Endothelial cell of umbilical vein (primary cell): ENCODE measurements at regions not wholly inside any gene's neighbourhood (a gene's known extent, or its start where the extent isn't known, plus 50 kb on each side); places are given as distances from the start of the nearest gene placed in this dataset.

ENCODE experiments used
- BruUV-seq: library from RNA; stranded (reverse); fragments of 400-500 nt; replicated peaks from 2 replicates; lab custom pipeline; 2021; lab: Mats Ljungman, UMichigan
- CTCF ChIA-PET: fragments of 300-600, 350-600 bp; sonication (Branson Sonifier 250); formaldehyde crosslinking; loops from one replicate; lab custom pipeline; 2021; ENCODE audit warnings: antibody characterized with exemption, inconsistent platforms; lab: Charles Lee
- POLR2A ChIA-PET: fragments of 300-600, 350-600 bp; sonication (Branson Sonifier 250); formaldehyde crosslinking; loops from one replicate; lab custom pipeline; 2021; ENCODE audit warnings: antibody characterized with exemption, inconsistent platforms; lab: Charles Lee
- DNase-seq: peaks from one replicate; pipeline ENCODE4 v3.0.0-alpha.2; 2011; ENCODE audit warnings: low read depth, low spot score
- FAIRE-seq: peaks from 2 replicates; lab custom pipeline; 2011; peaks lifted over from hg19 to GRCh38; lab: Jason Lieb, UNC
- H2AFZ ChIP-seq: 2 replicates; pipeline ENCODE4 v1.6.0; 2012; ENCODE audit warnings: low read depth, low read length, control low read depth, inconsistent platforms
- H3K27ac ChIP-seq: 2 replicates; pipeline ENCODE4 v1.5.1; 2011; ENCODE audit warnings: low read depth, mild to moderate bottlenecking, control low read depth, low read length, moderate library complexity; ENCODE audit not compliant: insufficient read depth
- H3K27me3 ChIP-seq, 2 experiments: 2 replicates each; pipeline versions ENCODE4 v1.6.0 to v1.6.1; 2011; ENCODE audit warnings: low read length in 2 of 2, mixed read lengths in 1 of 2; ENCODE audit not compliant: control insufficient read depth in 2 of 2, insufficient read depth in 2 of 2
- H3K36me3 ChIP-seq, 2 experiments: 2 replicates in 1 of 2; 3 replicates in 1 of 2; pipeline ENCODE4 v1.5.1; 2011; ENCODE audit warnings: low read length in 2 of 2, mild to moderate bottlenecking in 1 of 2, moderate library complexity in 1 of 2; ENCODE audit not compliant: control insufficient read depth in 2 of 2, insufficient read depth in 2 of 2; ENCODE audit errors: extremely low read depth in 1 of 2
- H3K4me1 ChIP-seq: 3 replicates; pipeline ENCODE4 v1.5.1; 2011; ENCODE audit warnings: mild to moderate bottlenecking, low read length; ENCODE audit not compliant: control insufficient read depth, insufficient read depth; ENCODE audit errors: extremely low read depth
- H3K4me2 ChIP-seq: 2 replicates; pipeline ENCODE4 v1.6.1; 2011; ENCODE audit warnings: low read length, control low read depth, mixed read lengths; ENCODE audit not compliant: insufficient read depth
- H3K4me3 ChIP-seq, 3 experiments: fragments of 200-600 bp in 1 of 3; sonication (generic), shearing (Covaris generic) in 1 of 3; replicated peaks in 1 of 3; 2 replicates each; pipeline ENCODE4 v1.5.1; 2011 to 2016; ENCODE audit warnings: control low read depth in 3 of 3, low read length in 3 of 3, mild to moderate bottlenecking in 2 of 3, inconsistent platforms in 1 of 3, low read depth in 1 of 3, moderate library complexity in 1 of 3; ENCODE audit not compliant: insufficient read depth in 1 of 3
- H3K79me2 ChIP-seq: 2 replicates; pipeline ENCODE4 v1.6.0; 2012; ENCODE audit warnings: low read length, inconsistent platforms; ENCODE audit not compliant: control insufficient read depth, insufficient read depth
- H3K9ac ChIP-seq: replicated peaks from 2 replicates; pipeline ENCODE3; 2011; ENCODE audit warnings: low read length, control low read depth; ENCODE audit not compliant: insufficient read depth; ENCODE audit errors: extremely low read depth
- H3K9me1 ChIP-seq: replicated peaks from 3 replicates; pipeline ENCODE4 v1.6.0; 2011; ENCODE audit warnings: mild to moderate bottlenecking, low read length; ENCODE audit not compliant: control insufficient read depth, insufficient read depth; ENCODE audit errors: extremely low read depth
- H3K9me3 ChIP-seq: replicated peaks from 2 replicates; pipeline ENCODE4 v1.5.1; 2012; ENCODE audit warnings: low read length, inconsistent platforms; ENCODE audit not compliant: control insufficient read depth, insufficient read depth
- H4K20me1 ChIP-seq: replicated peaks from 2 replicates; pipeline ENCODE3; 2011; ENCODE audit warnings: mild to moderate bottlenecking, low read length; ENCODE audit not compliant: control insufficient read depth, insufficient read depth; ENCODE audit errors: extremely low read depth
- FOS ChIP-seq: IDR thresholded peaks from 2 replicates; pipeline ENCODE4 v1.6.1; 2011; ENCODE audit warnings: mild to moderate bottlenecking, low read length, moderate library complexity, borderline replicate concordance; ENCODE audit not compliant: insufficient read depth
- GATA2 ChIP-seq: IDR thresholded peaks from 2 replicates; pipeline ENCODE4 v1.7.0; 2011; ENCODE audit warnings: low read depth, mild to moderate bottlenecking, moderate library complexity, mixed read lengths, low read length; ENCODE audit not compliant: insufficient read length, insufficient read depth
- JUN ChIP-seq: IDR thresholded peaks from 2 replicates; pipeline ENCODE4 v1.6.1; 2011; ENCODE audit warnings: borderline replicate concordance, low read depth; ENCODE audit not compliant: insufficient read length, insufficient read depth
- MYC ChIP-seq: IDR thresholded peaks from one replicate; pipeline ENCODE4 v1.6.1; 2011; ENCODE audit warnings: mild to moderate bottlenecking, low read depth, low read length
- POLR2A ChIP-seq: IDR thresholded peaks from 2 replicates; pipeline ENCODE4 v1.6.1; 2012; ENCODE audit warnings: low read depth, mild to moderate bottlenecking, control low read depth, low read length
- dilution Hi-C: fragments of 300-500 bp; cut with MboI; formaldehyde crosslinking; loops from one replicate; pipeline ENCODE4 v1.15.0; 2019; ENCODE audit warnings: low sequenced_read_pairs; ENCODE audit not compliant: extremely low pct_ligation_motif_present
- intact Hi-C: fragments of 100-400 bp; cut with micrococcal nuclease; formaldehyde crosslinking; loops from one replicate; pipeline ENCODE4 v1.10.0; 2022
- TF ChIP-seq, protein P1 (sequence below): IDR thresholded peaks from 2 replicates; pipeline ENCODE4 v1.6.1; 2011; ENCODE audit not compliant: insufficient read depth, insufficient read length
- TF ChIP-seq, protein P2 (sequence below), 2 donors: IDR thresholded peaks; 1 replicate in 1 of 2; 2 replicates in 1 of 2; pipeline ENCODE4 v1.5.1; 2011; ENCODE audit warnings: low read length in 2 of 2, mild to moderate bottlenecking in 2 of 2, moderate library complexity in 2 of 2, control low read depth in 1 of 2, inconsistent platforms in 1 of 2, low read depth in 1 of 2; ENCODE audit not compliant: insufficient read depth in 1 of 2; ENCODE audit errors: extremely low read depth in 1 of 2

DNA sequence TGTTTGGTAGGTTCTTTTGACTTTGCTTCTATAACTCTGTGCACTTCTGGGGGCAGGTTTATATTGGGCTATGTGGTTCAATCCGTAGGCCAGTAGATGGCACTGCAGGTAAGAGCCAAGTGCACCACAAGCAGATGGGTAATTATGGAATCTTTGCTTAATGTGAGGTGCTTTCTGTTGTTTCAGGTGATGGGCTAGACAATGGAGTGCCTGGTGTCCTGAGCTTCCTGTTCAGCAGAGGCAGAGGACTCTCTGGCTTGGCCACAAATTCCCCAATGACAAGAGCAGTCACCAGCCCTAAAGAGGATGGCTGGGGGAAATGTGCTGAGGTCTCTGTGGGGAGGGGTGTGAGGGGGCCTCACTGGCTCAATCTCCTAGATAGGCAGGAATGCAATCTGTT lies 455.0 kb downstream of the CCSER2 start:
- ChIA-PET CTCF (no interaction called here), POLR2A (no interaction called here)
- no peak overlapping the region for H3K4me2 ChIP-seq
- dilution Hi-C loops (no loop called here), intact Hi-C loops (loop anchor here (1.0 kb wide), 1 partner anchor 1594 kb away; no protein-coding TSS in a partner anchor)
- no peaks in the 10 kb centered on the region for H3K27me3 ChIP-seq
- no peak overlapping the region for H3K4me3 ChIP-seq
- BruUV-seq, result no TSS peak
- no peak overlapping the region for H3K9ac ChIP-seq
- no peaks in the 10 kb centered on the region for H3K9me3 ChIP-seq
- DNase-seq (peak; percentile 14), FAIRE-seq (no peak)
- TF ChIP-seq GATA2 (no peak), POLR2A (no peak), MYC (no peak), JUN (no peak), FOS (no peak)
- TF ChIP-seq, protein P1, sequence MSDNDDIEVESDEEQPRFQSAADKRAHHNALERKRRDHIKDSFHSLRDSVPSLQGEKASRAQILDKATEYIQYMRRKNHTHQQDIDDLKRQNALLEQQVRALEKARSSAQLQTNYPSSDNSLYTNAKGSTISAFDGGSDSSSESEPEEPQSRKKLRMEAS, result no peak
- TF ChIP-seq, protein P2, sequence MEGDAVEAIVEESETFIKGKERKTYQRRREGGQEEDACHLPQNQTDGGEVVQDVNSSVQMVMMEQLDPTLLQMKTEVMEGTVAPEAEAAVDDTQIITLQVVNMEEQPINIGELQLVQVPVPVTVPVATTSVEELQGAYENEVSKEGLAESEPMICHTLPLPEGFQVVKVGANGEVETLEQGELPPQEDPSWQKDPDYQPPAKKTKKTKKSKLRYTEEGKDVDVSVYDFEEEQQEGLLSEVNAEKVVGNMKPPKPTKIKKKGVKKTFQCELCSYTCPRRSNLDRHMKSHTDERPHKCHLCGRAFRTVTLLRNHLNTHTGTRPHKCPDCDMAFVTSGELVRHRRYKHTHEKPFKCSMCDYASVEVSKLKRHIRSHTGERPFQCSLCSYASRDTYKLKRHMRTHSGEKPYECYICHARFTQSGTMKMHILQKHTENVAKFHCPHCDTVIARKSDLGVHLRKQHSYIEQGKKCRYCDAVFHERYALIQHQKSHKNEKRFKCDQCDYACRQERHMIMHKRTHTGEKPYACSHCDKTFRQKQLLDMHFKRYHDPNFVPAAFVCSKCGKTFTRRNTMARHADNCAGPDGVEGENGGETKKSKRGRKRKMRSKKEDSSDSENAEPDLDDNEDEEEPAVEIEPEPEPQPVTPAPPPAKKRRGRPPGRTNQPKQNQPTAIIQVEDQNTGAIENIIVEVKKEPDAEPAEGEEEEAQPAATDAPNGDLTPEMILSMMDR (IDR thresholded peaks at IDR 0.05; ENCODE audit: extremely low read depth in 1 of 2, insufficient read depth in 1 of 2, low read depth in 1 of 2, low read length in 2 of 2), result peak; percentile 32 to 54
- no peaks in the 10 kb centered on the region for H3K36me3 ChIP-seq
- no peaks in the 10 kb centered on the region for H3K79me2 ChIP-seq
- no peak overlapping the region for H2AFZ ChIP-seq
- no peak overlapping the region for H3K27ac ChIP-seq
- no peaks in the 10 kb centered on the region for H3K9me1 ChIP-seq
- H4K20me1 ChIP-seq, result no peaks in the 10 kb centered on the region
- no peaks in the 10 kb centered on the region for H3K4me1 ChIP-seq
